ENCODE measurements at regions not wholly inside any gene's neighbourhood (a gene's known extent, or its start where the extent isn't known, plus 50 kb on each side); places are given as distances from the start of the nearest gene placed in this dataset.

GRCh38 chr12:93027041-93027440 lies 97.9 kb upstream of the EEA1 start:
- CTCF ChIA-PET = interaction anchor here (0.9 to 2.7 kb wide), 6 partner anchors 24 to 371 kb away, joined by 3 to 14 read pairs (median 3); no protein-coding TSS in a partner anchor
- POLR2A ChIA-PET = no interaction called here
- DNase-seq (ENCODE audit: low read depth, low spot score) = no peak

GRCh38 chr12:93029091-93029490 lies 100.0 kb upstream of the EEA1 start:
- H3K4me3 ChIP-seq (ENCODE audit: low read depth, low read length) = no peak overlapping the region
- ChIA-PET POLR2A (no interaction called here), CTCF (no interaction called here)
- no peak for DNase-seq (ENCODE audit: low read depth, low spot score)
- no peak for TF ChIP-seq CTCF (IDR thresholded peaks at IDR 0.05; ENCODE audit: insufficient read depth, low read length, missing control alignments)

More at GRCh38 chr12:93027041-93027440, 97.9 kb upstream of the EEA1 start:
- no peak overlapping the region for H3K4me3 ChIP-seq (ENCODE audit: low read depth, low read length)
- no peak for TF ChIP-seq CTCF (IDR thresholded peaks at IDR 0.05; ENCODE audit: insufficient read depth, low read length, missing control alignments)

- CTCF ChIA-PET = interaction anchor here (1.0 to 1.3 kb wide), 4 partner anchors 44 to 378 kb away, joined by 3 to 4 read pairs (median 4); no protein-coding TSS in a partner anchor
- no peak for TF ChIP-seq CTCF (IDR thresholded peaks at IDR 0.05; ENCODE audit: insufficient read depth, low read length, missing control alignments)
- DNase-seq (ENCODE audit: low read depth, low spot score) = no peak
- H3K4me3 ChIP-seq (ENCODE audit: low read depth, low read length) = no peak overlapping the region
- POLR2A ChIA-PET = no interaction called here
Measured at GRCh38 chr12:93031028-93031427, 101.9 kb upstream of the EEA1 start.

GRCh38 chr12:93032758-93033157 lies 103.7 kb upstream of the EEA1 start:
- no peak for TF ChIP-seq CTCF (IDR thresholded peaks at IDR 0.05; ENCODE audit: insufficient read depth, low read length, missing control alignments)
- H3K4me3 ChIP-seq (ENCODE audit: low read depth, low read length) = no peak overlapping the region
- ChIA-PET POLR2A (no interaction called here), CTCF (no interaction called here)
- DNase-seq (ENCODE audit: low read depth, low spot score) = no peak

GRCh38 chr12:93033948-93034347 lies 104.9 kb upstream of the EEA1 start:
- no peak for DNase-seq (ENCODE audit: low read depth, low spot score)
- POLR2A ChIA-PET = no interaction called here
- H3K4me3 ChIP-seq (ENCODE audit: low read depth, low read length) = no peak overlapping the region
- no peak for TF ChIP-seq CTCF (IDR thresholded peaks at IDR 0.05; ENCODE audit: insufficient read depth, low read length, missing control alignments)
- CTCF ChIA-PET = interaction anchor here (0.8 kb wide), 1 partner anchor 47 kb away, joined by 3 read pairs; no protein-coding TSS in a partner anchor

GRCh38 chr12:93039062-93039461 lies 110.0 kb upstream of the EEA1 start:
- CTCF ChIA-PET = interaction anchor here (1.2 kb wide), 1 partner anchor 381 kb away, joined by 5 read pairs; no protein-coding TSS in a partner anchor
- POLR2A ChIA-PET = no interaction called here
- no peak for TF ChIP-seq CTCF (IDR thresholded peaks at IDR 0.05; ENCODE audit: insufficient read depth, low read length, missing control alignments)
- H3K4me3 ChIP-seq (ENCODE audit: low read depth, low read length) = no peak overlapping the region
- no peak for DNase-seq (ENCODE audit: low read depth, low spot score)

Data from AG04449 (cell line).